Panc1 (cell line): ENCODE measurements at regions not wholly inside any gene's neighbourhood (a gene's known extent, or its start where the extent isn't known, plus 50 kb on each side); places are given as distances from the start of the nearest gene placed in this dataset.

Experiments used
- ATAC-seq: fragments of 200-7000 bp; cut with Tn5 transposase; 2 replicates; pipeline ENCODE4 v1.9.1; 2020; ENCODE audit warnings: mild to moderate bottlenecking, moderate library complexity
- BruUV-seq: library from RNA; stranded (reverse); fragments of 400-500 nt; replicated peaks from 2 replicates; lab custom pipeline; 2021; lab: Mats Ljungman, UMichigan
- CTCF ChIA-PET: fragments of 300-600 bp; sonication (Branson Sonifier 250); formaldehyde crosslinking; loops from one replicate; lab custom pipeline; 2022; ENCODE audit warnings: antibody characterized with exemption; lab: Charles Lee
- POLR2A ChIA-PET: fragments of 300-600 bp; sonication (Branson Sonifier 250); formaldehyde crosslinking; loops from one replicate; lab custom pipeline; 2022; ENCODE audit warnings: antibody characterized with exemption; lab: Charles Lee
- DNase-seq: peaks from one replicate; pipeline ENCODE4 v3.0.0-alpha.2; 2010; ENCODE audit warnings: low read depth, low spot score
- H3K27ac ChIP-seq: 2 replicates; pipeline ENCODE4 v1.5.1; 2011; ENCODE audit warnings: mild to moderate bottlenecking, low read length, inconsistent platforms
- H3K27me3 ChIP-seq: fragments of 200-500 bp; sonication (Bioruptor generic); 2 replicates; pipeline ENCODE4 v1.6.0; 2014; ENCODE audit warnings: low read length, inconsistent platforms; ENCODE audit not compliant: control insufficient read depth, insufficient read depth
- H3K36me3 ChIP-seq: fragments of 200-500 bp; sonication (Bioruptor generic); 2 replicates; pipeline ENCODE4 v1.5.1; 2014; ENCODE audit warnings: inconsistent platforms, mild to moderate bottlenecking, low read length, moderate library complexity; ENCODE audit not compliant: control insufficient read depth, insufficient read depth
- H3K4me1 ChIP-seq: 2 replicates; pipeline ENCODE4 v1.5.1; 2011; ENCODE audit warnings: inconsistent platforms, mild to moderate bottlenecking, low read length, moderate library complexity; ENCODE audit not compliant: control insufficient read depth, insufficient read depth
- H3K4me3 ChIP-seq, 2 experiments: 2 replicates each; pipeline ENCODE4 v1.5.1; 2011 to 2012; ENCODE audit warnings: low read depth in 2 of 2, low read length in 2 of 2, mild to moderate bottlenecking in 2 of 2, inconsistent platforms in 1 of 2, moderate library complexity in 1 of 2
- H3K9me3 ChIP-seq: fragments of 200-500 bp; sonication (Bioruptor generic); 2 replicates; pipeline ENCODE4 v1.5.1; 2014; ENCODE audit warnings: low read depth, mild to moderate bottlenecking, inconsistent platforms, low read length, moderate library complexity; ENCODE audit not compliant: control insufficient read depth, insufficient read depth
- POLR2AphosphoS5 ChIP-seq: IDR thresholded peaks from 2 replicates; pipeline ENCODE4 v1.6.1; 2012; ENCODE audit warnings: mild to moderate bottlenecking, low read depth, low read length, moderate library complexity
- REST ChIP-seq, 2 experiments: IDR thresholded peaks; 2 replicates each; pipeline ENCODE4 v1.6.1; 2011 to 2012; ENCODE audit warnings: low read depth in 2 of 2, control low read depth in 1 of 2, low read length in 1 of 2, mild to moderate bottlenecking in 1 of 2, moderate library complexity in 1 of 2; ENCODE audit not compliant: insufficient read depth in 1 of 2
- SIN3A ChIP-seq: IDR thresholded peaks from 2 replicates; pipeline ENCODE4 v1.6.1; 2012; ENCODE audit warnings: low read depth, mild to moderate bottlenecking, low read length, moderate library complexity, borderline replicate concordance; ENCODE audit not compliant: insufficient read depth
- TCF7L2 ChIP-seq: IDR thresholded peaks from 2 replicates; pipeline ENCODE4 v1.6.1; 2011; ENCODE audit warnings: mild to moderate bottlenecking, low read depth, low read length, inconsistent platforms
- in situ Hi-C: cut with HindIII; loops from 2 replicates; pipeline ENCODE4 v1.10.0; 2016; ENCODE audit warnings: low sequenced_read_pairs, low pct_unique_long_range_greater_than_20kb
- intact Hi-C: fragments of 100-400 bp; cut with micrococcal nuclease; formaldehyde crosslinking; loops from one replicate; pipeline ENCODE4 v1.10.0; 2022; ENCODE audit not compliant: unreplicated experiment
- TF ChIP-seq, protein P1 (sequence below): fragments of 450-650 bp; IDR thresholded peaks from 2 replicates; pipeline ENCODE4 v1.5.1; 2017; ENCODE audit warnings: mild to moderate bottlenecking

DNA sequence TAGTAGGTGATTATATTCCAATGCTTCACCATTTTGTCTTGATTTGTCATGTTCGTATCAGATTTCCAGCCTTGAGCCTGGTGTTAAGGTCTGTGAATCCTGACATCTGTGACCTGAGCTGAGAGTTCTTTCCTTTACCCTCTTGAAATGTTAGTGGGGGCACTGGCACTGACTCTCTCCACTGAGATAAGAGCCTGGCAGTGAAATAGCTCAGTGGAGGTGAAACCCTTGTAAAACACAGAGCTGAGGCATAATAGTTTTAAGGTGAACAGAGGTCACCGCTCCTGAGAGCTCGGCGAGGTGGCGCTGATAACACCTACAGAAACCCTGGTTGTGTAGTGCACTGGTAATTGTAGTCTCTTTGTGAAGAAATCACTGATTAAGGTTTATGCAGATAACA is 748.2 kb downstream of the DIAPH3 start:
- no peaks in the 10 kb centered on the region for H3K36me3 ChIP-seq
- H3K4me1 ChIP-seq, result no peaks in the 10 kb centered on the region
- intact Hi-C loops, result no loop called here
- TF ChIP-seq POLR2AphosphoS5 (no peak), REST (IDR thresholded peaks at IDR 0.05; ENCODE audit: insufficient read depth in 1 of 2, low read depth in 2 of 2, low read length in 1 of 2) (no peak), SIN3A (no peak), TCF7L2 (no peak)
- TF ChIP-seq, protein P1, sequence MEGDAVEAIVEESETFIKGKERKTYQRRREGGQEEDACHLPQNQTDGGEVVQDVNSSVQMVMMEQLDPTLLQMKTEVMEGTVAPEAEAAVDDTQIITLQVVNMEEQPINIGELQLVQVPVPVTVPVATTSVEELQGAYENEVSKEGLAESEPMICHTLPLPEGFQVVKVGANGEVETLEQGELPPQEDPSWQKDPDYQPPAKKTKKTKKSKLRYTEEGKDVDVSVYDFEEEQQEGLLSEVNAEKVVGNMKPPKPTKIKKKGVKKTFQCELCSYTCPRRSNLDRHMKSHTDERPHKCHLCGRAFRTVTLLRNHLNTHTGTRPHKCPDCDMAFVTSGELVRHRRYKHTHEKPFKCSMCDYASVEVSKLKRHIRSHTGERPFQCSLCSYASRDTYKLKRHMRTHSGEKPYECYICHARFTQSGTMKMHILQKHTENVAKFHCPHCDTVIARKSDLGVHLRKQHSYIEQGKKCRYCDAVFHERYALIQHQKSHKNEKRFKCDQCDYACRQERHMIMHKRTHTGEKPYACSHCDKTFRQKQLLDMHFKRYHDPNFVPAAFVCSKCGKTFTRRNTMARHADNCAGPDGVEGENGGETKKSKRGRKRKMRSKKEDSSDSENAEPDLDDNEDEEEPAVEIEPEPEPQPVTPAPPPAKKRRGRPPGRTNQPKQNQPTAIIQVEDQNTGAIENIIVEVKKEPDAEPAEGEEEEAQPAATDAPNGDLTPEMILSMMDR, result no peak
- H3K27me3 ChIP-seq, result no peaks in the 10 kb centered on the region
- H3K9me3 ChIP-seq, result no peaks in the 10 kb centered on the region
- in situ Hi-C loops, result no loop called here
- ChIA-PET CTCF (no interaction called here), POLR2A (no interaction called here)
- no peak overlapping the region for H3K27ac ChIP-seq
- no peak for ATAC-seq
- BruUV-seq, result no TSS peak
- no peak overlapping the region for H3K4me3 ChIP-seq
- no peak for DNase-seq

- Histone ChIP-seq H3K27ac (no peak overlapping the region), H3K4me3 (no peak overlapping the region), H3K4me1 (no peaks in the 10 kb centered on the region), H3K9me3 (no peaks in the 10 kb centered on the region), H3K36me3 (no peaks in the 10 kb centered on the region), H3K27me3 (no peaks in the 10 kb centered on the region)
- BruUV-seq, result no TSS peak
- DNase-seq (no peak), ATAC-seq (no peak)
- in situ Hi-C loops (no loop called here), intact Hi-C loops (no loop called here)
- ChIA-PET CTCF (no interaction called here), POLR2A (no interaction called here)
- TF ChIP-seq REST (IDR thresholded peaks at IDR 0.05; ENCODE audit: insufficient read depth in 1 of 2, low read depth in 2 of 2, low read length in 1 of 2), result no peak
- no peak for TF ChIP-seq SIN3A
- no peak for TF ChIP-seq POLR2AphosphoS5
- TF ChIP-seq TCF7L2, result no peak
- TF ChIP-seq, protein P1, result no peak
These were observed 747.2 kb downstream of the DIAPH3 start for GRCh38 chr13:59416561-59416960.
